Spleen (tissue), 7 donors: ENCODE measurements at regions not wholly inside any gene's neighbourhood (a gene's known extent, or its start where the extent isn't known, plus 50 kb on each side); places are given as distances from the start of the nearest gene placed in this dataset.

Experiments
- CTCF ChIP-seq, 11 experiments: fragments of 200-600 bp in 7 of 11; fragments of 450-650 bp in 4 of 11; sonication (generic) in 4 of 11; IDR thresholded peaks in 8 of 11; conservative IDR thresholded peaks in 3 of 11; 1 replicate in 7 of 11; 2 replicates in 4 of 11; pipeline versions ENCODE4 v1.4.0 to v1.8.0; 2016 to 2021; ENCODE audit warnings: antibody characterized with exemption in 11 of 11, inconsistent platforms in 4 of 11, mild to moderate bottlenecking in 1 of 11
- POLR2A ChIP-seq, 3 donors: fragments of 450-650 bp; IDR thresholded peaks; one replicate each; pipeline ENCODE4 v1.5.1; 2017; ENCODE audit warnings: antibody characterized with exemption in 3 of 3, mild to moderate bottlenecking in 1 of 3
- donor health status: DM: no; HTN: no; CAD: no; lungs with moderate emphysema.
- donor health status: DM: no; HTN: no; CAD: no.
- donor health status: DM: no; HTN: no; CAD: no.

GRCh38 chr1:68366572-68366971, 83.2 kb downstream of the RPE65 start:
- TF ChIP-seq POLR2A (IDR thresholded peaks at IDR 0.05): no peak
- TF ChIP-seq CTCF (IDR thresholded peaks at IDR 0.05 in 8 of 11, conservative IDR thresholded peaks at IDR 0.05 in 3 of 11): no peak
